GM12875 (cell line): ENCODE measurements at regions not wholly inside any gene's neighbourhood (a gene's known extent, or its start where the extent isn't known, plus 50 kb on each side); places are given as distances from the start of the nearest gene placed in this dataset.

ENCODE experiments used
- H3K4me3 ChIP-seq: one replicate; pipeline ENCODE4 v1.5.1; 2011; ENCODE audit warnings: low read depth, low read length, control low read depth
- CTCF ChIP-seq: IDR thresholded peaks from 2 replicates; pipeline ENCODE4 v1.5.1; 2011; ENCODE audit warnings: low read depth, mild to moderate bottlenecking, control low read depth, inconsistent platforms, low read length, moderate library complexity, borderline replicate concordance; ENCODE audit not compliant: insufficient read depth

GRCh38 chr2:20110876-20111275, 59.4 kb upstream of the LAPTM4A start:
- no peak overlapping the region for H3K4me3 ChIP-seq
- no peak for TF ChIP-seq CTCF

DNA sequence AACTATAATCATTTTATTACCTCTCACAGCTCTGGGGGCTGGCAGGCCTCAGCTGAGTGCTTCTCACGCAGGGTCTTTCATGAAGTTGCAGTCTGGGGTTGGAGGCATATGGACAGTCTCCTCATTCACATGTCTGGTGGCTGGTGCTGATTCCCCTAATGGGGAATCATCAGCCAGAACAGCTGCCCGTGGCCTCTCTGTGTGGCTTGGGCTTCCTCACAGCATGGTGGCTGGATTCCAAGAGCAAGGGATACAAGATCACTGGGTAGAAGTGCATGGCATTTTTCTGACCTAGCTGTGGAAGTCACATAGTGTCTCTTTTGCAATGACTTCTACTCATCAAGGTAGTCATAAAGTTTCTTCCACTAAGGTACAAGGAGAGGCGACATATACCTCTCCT, 59.0 kb upstream of the LAPTM4A start:
- no peak for TF ChIP-seq CTCF
- no peak overlapping the region for H3K4me3 ChIP-seq

DNA sequence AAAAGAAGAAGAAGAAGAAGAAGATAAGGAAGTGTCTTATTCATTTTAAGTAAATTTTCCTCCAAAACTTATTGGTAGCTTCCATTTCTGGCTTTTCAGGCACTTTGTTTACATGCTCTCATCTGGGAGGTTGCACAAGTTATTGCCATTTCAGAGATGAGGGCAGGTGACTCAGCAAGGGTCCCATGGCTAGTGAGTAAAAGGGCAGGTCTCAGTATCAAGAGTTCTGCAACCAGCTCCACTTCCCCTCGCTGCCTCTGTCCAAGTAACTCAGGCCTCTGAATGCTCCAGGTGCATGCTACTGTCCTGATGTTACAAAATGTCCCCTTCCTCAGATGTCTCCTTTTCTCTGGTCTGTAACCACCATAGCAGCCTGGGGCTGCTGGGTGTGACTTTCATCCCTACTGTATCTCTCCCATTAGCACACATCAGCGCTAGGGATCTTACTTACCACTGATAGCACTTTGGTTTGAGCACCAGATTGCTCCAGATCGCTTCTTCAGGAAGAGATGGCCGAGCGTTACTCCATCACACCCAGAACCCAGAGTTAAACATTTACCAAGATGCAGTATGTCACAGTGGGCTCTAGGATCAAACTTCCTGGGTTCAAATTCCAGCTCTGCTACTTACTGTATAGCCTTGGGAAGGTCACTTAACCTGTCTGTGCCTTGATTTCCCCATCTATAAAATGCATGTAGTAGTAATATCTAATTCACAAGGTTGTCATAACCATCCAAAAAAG, 57.4 kb upstream of the LAPTM4A start:
- TF ChIP-seq CTCF = no peak
- no peak overlapping the region for H3K4me3 ChIP-seq

GRCh38 chr2:20107776-20108175, 56.3 kb upstream of the LAPTM4A start:
- H3K4me3 ChIP-seq = no peak overlapping the region
- no peak for TF ChIP-seq CTCF

DNA sequence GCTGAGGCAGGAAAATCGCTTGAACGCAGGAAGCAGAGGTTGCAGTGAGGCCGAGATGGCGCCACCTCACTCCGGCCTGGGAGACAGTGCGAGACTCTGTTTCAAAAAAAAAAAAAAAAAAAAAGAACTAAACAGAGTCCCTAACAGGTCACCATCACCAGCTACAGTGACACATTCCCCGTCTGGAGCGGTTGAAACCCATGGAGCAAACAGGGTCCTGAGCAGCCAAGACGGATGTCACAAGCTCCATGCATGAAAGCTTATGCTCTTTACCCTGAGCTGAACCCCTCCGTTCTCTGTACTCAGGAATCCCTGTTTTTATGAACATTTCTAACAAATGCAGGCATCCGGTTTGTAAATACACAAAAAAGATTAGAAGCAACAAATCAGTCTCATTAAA, 55.9 kb upstream of the LAPTM4A start:
- TF ChIP-seq CTCF = no peak
- no peak overlapping the region for H3K4me3 ChIP-seq

GRCh38 chr2:20106746-20107145, 55.3 kb upstream of the LAPTM4A start:
- H3K4me3 ChIP-seq = no peak overlapping the region

More at GRCh38 chr2:20106746-20107145, 55.3 kb upstream of the LAPTM4A start:
- TF ChIP-seq CTCF = 0 out of 2 replicates have a peak, but pooled peaks have one; percentile 9
